IMR-90 (cell line): ENCODE measurements at regions not wholly inside any gene's neighbourhood (a gene's known extent, or its start where the extent isn't known, plus 50 kb on each side); places are given as distances from the start of the nearest gene placed in this dataset.

Experiments
- ATAC-seq: fragments of 200-7000 bp; cut with Tn5 transposase; 2 replicates; pipeline ENCODE4 v1.9.1; 2020; ENCODE audit warnings: low read depth, mild to moderate bottlenecking, moderate library complexity
- BruUV-seq: library from RNA; stranded (reverse); fragments of 400-500 nt; replicated peaks from 2 replicates; lab custom pipeline; 2021; lab: Mats Ljungman, UMichigan
- CTCF ChIA-PET: fragments of 300-600 bp; formaldehyde crosslinking; extraction: SDS; loops from one replicate; lab custom pipeline; 2021; ENCODE audit warnings: antibody characterized with exemption; lab: Yijun Ruan, JAX
- POLR2A ChIA-PET: fragments of 300-600 bp; sonication (Branson Sonifier 250); formaldehyde crosslinking; loops from one replicate; lab custom pipeline; 2022; ENCODE audit warnings: antibody characterized with exemption; ENCODE audit not compliant: unreplicated experiment; lab: Charles Lee
- DNase-seq: peaks from one replicate; pipeline ENCODE4 v3.0.0; 2013
- H2AFZ ChIP-seq: replicated peaks from 2 replicates; pipeline ENCODE3; 2013; ENCODE audit warnings: low read length, mild to moderate bottlenecking; ENCODE audit not compliant: poor library complexity
- H2AK5ac ChIP-seq: 2 replicates; pipeline ENCODE4 v1.6.1; 2013; ENCODE audit warnings: low read depth, low read length, inconsistent platforms
- H2AK9ac ChIP-seq: replicated peaks from 2 replicates; pipeline ENCODE3; 2013; ENCODE audit warnings: mild to moderate bottlenecking, low read depth, low read length, moderate library complexity; ENCODE audit not compliant: poor library complexity
- H2BK120ac ChIP-seq: 2 replicates; pipeline ENCODE4 v1.6.1; 2013; ENCODE audit warnings: low read depth, low read length, inconsistent platforms
- H2BK15ac ChIP-seq: 3 replicates; pipeline ENCODE4 v1.6.1; 2013; ENCODE audit warnings: low read depth, low read length, inconsistent platforms
- H2BK20ac ChIP-seq: 2 replicates; pipeline ENCODE4 v1.6.1; 2013; ENCODE audit warnings: low read depth, mild to moderate bottlenecking, inconsistent platforms, low read length, moderate library complexity
- H2BK5ac ChIP-seq: 2 replicates; pipeline ENCODE4 v1.6.1; 2013; ENCODE audit warnings: mild to moderate bottlenecking, low read depth, low read length, inconsistent platforms; ENCODE audit not compliant: poor library complexity, severe bottlenecking
- H3K14ac ChIP-seq: replicated peaks from 2 replicates; pipeline ENCODE4 v1.6.1; 2013; ENCODE audit warnings: low read depth, low read length, inconsistent platforms
- H3K18ac ChIP-seq: 2 replicates; pipeline ENCODE4 v1.6.1; 2013; ENCODE audit warnings: low read depth, low read length, control low read depth
- H3K23ac ChIP-seq: 2 replicates; pipeline ENCODE4 v1.6.1; 2013; ENCODE audit warnings: low read depth, low read length, inconsistent platforms
- H3K27ac ChIP-seq: 2 replicates; pipeline ENCODE4 v1.5.1; 2013; ENCODE audit warnings: mild to moderate bottlenecking, control low read depth, low read length; ENCODE audit not compliant: insufficient read depth
- H3K27me3 ChIP-seq: 2 replicates; pipeline ENCODE4 v1.6.1; 2013; ENCODE audit warnings: low read length; ENCODE audit not compliant: control insufficient read depth, insufficient read depth
- H3K36me3 ChIP-seq: 2 replicates; pipeline ENCODE4 v1.6.1; 2013; ENCODE audit warnings: low read length, mixed read lengths; ENCODE audit not compliant: control insufficient read depth, insufficient read depth
- H3K4ac ChIP-seq: 2 replicates; pipeline ENCODE4 v1.6.1; 2013; ENCODE audit warnings: low read depth, low read length, inconsistent platforms
- H3K4me1 ChIP-seq: 2 replicates; pipeline ENCODE4 v1.6.1; 2013; ENCODE audit warnings: low read length, mixed read lengths; ENCODE audit not compliant: control insufficient read depth, insufficient read depth
- H3K4me2 ChIP-seq: 2 replicates; pipeline ENCODE4 v1.6.1; 2013; ENCODE audit warnings: low read depth, mild to moderate bottlenecking, control low read depth, low read length, moderate library complexity
- H3K4me3 ChIP-seq: 2 replicates; pipeline ENCODE4 v1.5.1; 2013; ENCODE audit warnings: low read depth, mild to moderate bottlenecking, control low read depth, low read length, moderate library complexity; ENCODE audit not compliant: insufficient read depth
- H3K56ac ChIP-seq: 2 replicates; pipeline ENCODE4 v1.6.1; 2013; ENCODE audit warnings: low read length, inconsistent platforms; ENCODE audit not compliant: insufficient read depth; ENCODE audit errors: extremely low read depth
- H3K79me1 ChIP-seq, 2 experiments: 2 replicates each; pipeline ENCODE4 v1.6.1; 2013; ENCODE audit warnings: low read length in 2 of 2, inconsistent platforms in 1 of 2, low read depth in 1 of 2
- H3K9ac ChIP-seq: 2 replicates; pipeline ENCODE4 v1.6.1; 2013; ENCODE audit warnings: low read depth, low read length, control low read depth
- H3K9me1 ChIP-seq: 2 replicates; pipeline ENCODE4 v1.6.1; 2013; ENCODE audit warnings: low read length, inconsistent platforms; ENCODE audit not compliant: insufficient read depth
- H3K9me3 ChIP-seq: 2 replicates; pipeline ENCODE4 v1.6.1; 2013; ENCODE audit warnings: low read length; ENCODE audit not compliant: control insufficient read depth, insufficient read depth
- H4K20me1 ChIP-seq: 2 replicates; pipeline ENCODE4 v1.6.1; 2013; ENCODE audit warnings: low read length, inconsistent platforms; ENCODE audit not compliant: insufficient read depth
- H4K5ac ChIP-seq: 2 replicates; pipeline ENCODE4 v1.6.1; 2013; ENCODE audit warnings: mild to moderate bottlenecking, low read depth, low read length, control low read depth
- H4K8ac ChIP-seq, 2 experiments: 2 replicates each; pipeline ENCODE4 v1.6.1; 2013; ENCODE audit warnings: low read depth in 2 of 2, low read length in 2 of 2, control low read depth in 1 of 2, inconsistent platforms in 1 of 2
- H4K91ac ChIP-seq: 2 replicates; pipeline ENCODE4 v1.6.1; 2013; ENCODE audit warnings: low read depth, low read length, inconsistent platforms; ENCODE audit not compliant: insufficient read depth
- CHD1 ChIP-seq: IDR thresholded peaks from 2 replicates; pipeline ENCODE4 v1.6.1; 2012; ENCODE audit warnings: low read depth, low read length, improper control_type of control experiment
- FOS ChIP-seq: fragments of 150-350 bp; IDR thresholded peaks from 2 replicates; pipeline ENCODE4 v1.6.1; 2016; ENCODE audit warnings: low read depth, low read length
- MAFK ChIP-seq: IDR thresholded peaks from 2 replicates; pipeline ENCODE4 v1.6.1; 2012; ENCODE audit warnings: low read depth, low read length, improper control_type of control experiment
- RCOR1 ChIP-seq: IDR thresholded peaks from 2 replicates; pipeline ENCODE4 v1.6.1; 2012; ENCODE audit warnings: mild to moderate bottlenecking, low read length, improper control_type of control experiment; ENCODE audit not compliant: insufficient replicate concordance
- RFX5 ChIP-seq: IDR thresholded peaks from 2 replicates; pipeline ENCODE4 v1.8.0; 2012; ENCODE audit warnings: low read depth, mild to moderate bottlenecking, low read length, moderate library complexity
- SMC3 ChIP-seq: fragments of 150-350 bp; IDR thresholded peaks from 2 replicates; pipeline ENCODE4 v1.6.1; 2016; ENCODE audit warnings: low read depth, mild to moderate bottlenecking, antibody characterized with exemption, low read length, moderate library complexity
- WGBS, 2 experiments: methylation state at CpG; one replicate each; pipeline versions ENCODE4 v1.1.5 to v1.1.7; 2013; ENCODE audit warnings: missing lambda C conversion rate in 2 of 2; ENCODE audit not compliant: insufficient read length in 1 of 2; ENCODE audit errors: extremely low coverage in 2 of 2; 5-methylcytosine and 5-hydroxymethylcytosine counted together
- dilution Hi-C: fragments of 300-500 bp; cut with HindIII; formaldehyde crosslinking; loops from one replicate; pipeline ENCODE4 v1.14.3; 2018; ENCODE audit warnings: low sequenced_read_pairs; ENCODE audit not compliant: unreplicated experiment
- in situ Hi-C: fragments of 300-500 bp; cut with MboI; formaldehyde crosslinking; loops from 3 replicates; pipeline ENCODE4 v1.14.3; 2019; ENCODE audit warnings: low sequenced_read_pairs, inconsistent platforms, mixed read lengths
- intact Hi-C: fragments of 100-400 bp; cut with micrococcal nuclease; formaldehyde crosslinking; loops from 2 replicates; pipeline ENCODE4 v1.10.0; 2022
- TF ChIP-seq, protein P1 (sequence below): fragments of 150-350 bp; IDR thresholded peaks from 2 replicates; pipeline ENCODE4 v1.6.1; 2016; ENCODE audit warnings: low read depth, mild to moderate bottlenecking, low read length, moderate library complexity, borderline replicate concordance

DNA sequence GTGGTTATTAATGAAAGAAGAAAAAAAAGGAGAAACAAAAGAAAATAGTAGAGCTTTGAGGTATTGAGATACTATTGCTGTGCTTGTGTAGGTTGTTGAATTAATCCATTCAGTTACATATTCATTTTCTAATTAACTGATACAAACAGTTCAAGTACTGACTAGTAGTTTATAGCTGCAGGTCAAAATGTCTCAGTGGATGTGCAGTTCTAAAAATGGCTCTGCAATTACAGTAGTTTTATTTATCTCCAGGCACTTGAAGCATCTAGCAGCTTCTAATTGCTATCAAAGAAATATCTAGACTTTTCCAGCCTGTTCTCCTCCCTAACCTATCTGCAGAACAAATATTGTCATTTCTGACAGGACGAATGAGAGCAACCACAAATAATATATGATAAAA is 1887.7 kb upstream of the PCDH7 start:
- Histone ChIP-seq H2BK120ac (no peak overlapping the region), H3K23ac (no peak overlapping the region), H3K79me1 (no peaks in the 10 kb centered on the region), H3K36me3 (no peaks in the 10 kb centered on the region), H3K4me1 (no peaks in the 10 kb centered on the region), H2BK15ac (no peak overlapping the region), H3K4me3 (no peak overlapping the region), H4K20me1 (no peaks in the 10 kb centered on the region), H3K56ac (no peak overlapping the region), H2AFZ (no peak overlapping the region), H3K14ac (no peak overlapping the region), H4K8ac (no peak overlapping the region), H2AK5ac (no peak overlapping the region), H3K4ac (no peak overlapping the region), H3K9ac (no peak overlapping the region), H4K5ac (no peak overlapping the region), H3K9me3 (no peaks in the 10 kb centered on the region), H4K91ac (no peak overlapping the region), H3K27ac (no peak overlapping the region), H3K27me3 (no peaks in the 10 kb centered on the region), H2AK9ac (no peak overlapping the region), H2BK5ac (no peak overlapping the region), H2BK20ac (no peak overlapping the region), H3K4me2 (no peak overlapping the region), H3K9me1 (no peaks in the 10 kb centered on the region), H3K18ac (no peak overlapping the region)
- in situ Hi-C loops (no loop called here), dilution Hi-C loops (no loop called here), intact Hi-C loops (no loop called here)
- WGBS, 2 experiments = no CpG with 5 or more reads among the region's 1 CpG
- DNase-seq (no peak), ATAC-seq (no peak)
- CTCF ChIA-PET = no interaction called here
- no TSS peak for BruUV-seq
- TF ChIP-seq RCOR1 (no peak), MAFK (no peak), SMC3 (no peak), FOS (no peak), CHD1 (no peak), RFX5 (no peak)
- TF ChIP-seq, protein P1, sequence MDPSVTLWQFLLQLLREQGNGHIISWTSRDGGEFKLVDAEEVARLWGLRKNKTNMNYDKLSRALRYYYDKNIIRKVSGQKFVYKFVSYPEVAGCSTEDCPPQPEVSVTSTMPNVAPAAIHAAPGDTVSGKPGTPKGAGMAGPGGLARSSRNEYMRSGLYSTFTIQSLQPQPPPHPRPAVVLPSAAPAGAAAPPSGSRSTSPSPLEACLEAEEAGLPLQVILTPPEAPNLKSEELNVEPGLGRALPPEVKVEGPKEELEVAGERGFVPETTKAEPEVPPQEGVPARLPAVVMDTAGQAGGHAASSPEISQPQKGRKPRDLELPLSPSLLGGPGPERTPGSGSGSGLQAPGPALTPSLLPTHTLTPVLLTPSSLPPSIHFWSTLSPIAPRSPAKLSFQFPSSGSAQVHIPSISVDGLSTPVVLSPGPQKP = no peak
- POLR2A ChIA-PET = no interaction called here
